HepG2 (cell line): ENCODE measurements at regions not wholly inside any gene's neighbourhood (a gene's known extent, or its start where the extent isn't known, plus 50 kb on each side); places are given as distances from the start of the nearest gene placed in this dataset.

Source experiments
- ATAC-seq: fragments of 200-7000 bp; cut with Tn5 transposase; 3 replicates; pipeline ENCODE4 v1.9.1; 2020; ENCODE audit warnings: mild to moderate bottlenecking, moderate library complexity
- BruUV-seq: library from RNA; stranded (reverse); fragments of 400-500 nt; replicated peaks from 2 replicates; lab custom pipeline; 2021; lab: Mats Ljungman, UMichigan
- CTCF ChIA-PET: fragments of 300-600 bp; formaldehyde crosslinking; extraction: SDS; loops from one replicate; lab custom pipeline; 2021; ENCODE audit warnings: low total read pairs, inconsistent platforms, low intra/inter-chr PET ratio; lab: Yijun Ruan, JAX
- POLR2A ChIA-PET: fragments of 350-600 bp; sonication (Branson Sonifier 250); formaldehyde crosslinking; loops from one replicate; lab custom pipeline; 2020; ENCODE audit warnings: antibody characterized with exemption, inconsistent platforms; lab: Yijun Ruan, JAX
- DNase-seq: peaks from one replicate; pipeline ENCODE4 v3.0.0-alpha.2; 2015; ENCODE audit warnings: low spot score
- FAIRE-seq: peaks from 3 replicates; lab custom pipeline; 2011; peaks lifted over from hg19 to GRCh38; lab: Jason Lieb, UNC
- H2AFZ ChIP-seq: one replicate; pipeline ENCODE4 v1.6.1; 2011; ENCODE audit warnings: low read length, inconsistent platforms
- H3K27ac ChIP-seq: fragments of 300-600 bp; 3 replicates; pipeline ENCODE4 v1.8.0; 2011; ENCODE audit warnings: mixed run types, mild to moderate bottlenecking, mixed read lengths, low read length, inconsistent platforms; ENCODE audit not compliant: insufficient read depth; ENCODE audit errors: extremely low read length
- H3K27me3 ChIP-seq, 2 experiments: fragments of 200-600 bp in 1 of 2; 2 replicates in 1 of 2; 3 replicates in 1 of 2; pipeline versions ENCODE4 v1.6.0 to v1.8.0; 2011; ENCODE audit warnings: low read length in 2 of 2, mild to moderate bottlenecking in 2 of 2, moderate library complexity in 2 of 2, inconsistent platforms in 1 of 2; ENCODE audit not compliant: insufficient read depth in 2 of 2, control insufficient read depth in 1 of 2
- H3K36me3 ChIP-seq, 2 experiments: fragments of 200-600 bp in 1 of 2; replicated peaks in 1 of 2; 2 replicates in 1 of 2; 3 replicates in 1 of 2; pipeline versions ENCODE4 v1.5.1 to v1.8.0; 2011; ENCODE audit warnings: low read length in 2 of 2, inconsistent platforms in 1 of 2; ENCODE audit not compliant: insufficient read depth in 2 of 2, control insufficient read depth in 1 of 2
- H3K4me1 ChIP-seq: 2 replicates; pipeline ENCODE4 v1.5.1; 2012; ENCODE audit warnings: low read length, inconsistent platforms; ENCODE audit not compliant: insufficient read depth
- H3K4me2 ChIP-seq: 2 replicates; pipeline ENCODE4 v1.6.0; 2011; ENCODE audit warnings: low read depth, low read length, inconsistent platforms
- H3K4me3 ChIP-seq, 3 experiments: fragments of 200-600 bp in 1 of 3; sonication (generic), shearing (Covaris generic) in 1 of 3; replicated peaks in 1 of 3; 2 replicates each; pipeline ENCODE4 v1.5.1; 2011 to 2016; ENCODE audit warnings: low read length in 3 of 3, inconsistent platforms in 2 of 3, low read depth in 2 of 3, mild to moderate bottlenecking in 2 of 3, control low read depth in 1 of 3, mixed read lengths in 1 of 3; ENCODE audit not compliant: insufficient read depth in 1 of 3
- H3K79me2 ChIP-seq: one replicate; pipeline ENCODE4 v1.6.1; 2011; ENCODE audit warnings: low read length, inconsistent platforms; ENCODE audit not compliant: insufficient read depth
- H3K9ac ChIP-seq: 2 replicates; pipeline ENCODE4 v1.6.0; 2011; ENCODE audit warnings: mild to moderate bottlenecking, low read depth, low read length, inconsistent platforms; ENCODE audit not compliant: insufficient read depth
- H3K9me3 ChIP-seq: 2 replicates; pipeline ENCODE4 v1.5.1; 2012; ENCODE audit warnings: mild to moderate bottlenecking, low read length
- H4K20me1 ChIP-seq: 2 replicates; pipeline ENCODE4 v1.6.0; 2011; ENCODE audit warnings: inconsistent platforms, mild to moderate bottlenecking, low read length, moderate library complexity; ENCODE audit not compliant: insufficient read depth
- GPBP1L1 ChIP-seq: sonication (generic); formaldehyde crosslinking; IDR thresholded peaks from 2 replicates; pipeline ENCODE4 v1.5.0; 2020; ENCODE audit warnings: mild to moderate bottlenecking, missing genetic modification reagents
- TGIF2 ChIP-seq: IDR thresholded peaks from 2 replicates; pipeline ENCODE4 v1.6.1; 2016; ENCODE audit warnings: control low read depth, missing compliant biosample characterization
- ZBTB1 ChIP-seq: sonication (generic); formaldehyde crosslinking; IDR thresholded peaks from 2 replicates; pipeline ENCODE4 v1.4.0; 2020; ENCODE audit warnings: missing genetic modification reagents, borderline replicate concordance
- ZBTB46 ChIP-seq: sonication (generic); formaldehyde crosslinking; IDR thresholded peaks from 2 replicates; pipeline ENCODE4 v1.4.0; 2020; ENCODE audit warnings: mild to moderate bottlenecking, missing genetic modification reagents, borderline replicate concordance
- WGBS: methylation state at CpG from one replicate; pipeline ENCODE4 v1.1.6; 2017; ENCODE audit warnings: low lambda C conversion rate; 5-methylcytosine and 5-hydroxymethylcytosine counted together
- in situ Hi-C: cut with HindIII; loops from 2 replicates; pipeline ENCODE4 v1.10.0; 2017; ENCODE audit warnings: low pct_unique_long_range_greater_than_20kb; ENCODE audit not compliant: extremely low pct_ligation_motif_present
- intact Hi-C: fragments of 100-400 bp; cut with micrococcal nuclease; formaldehyde crosslinking; loops from one replicate; pipeline ENCODE4 v1.10.0; 2022; ENCODE audit not compliant: unreplicated experiment
- TF ChIP-seq, protein P1 (sequence below): sonication (generic); formaldehyde crosslinking; IDR thresholded peaks from 2 replicates; pipeline ENCODE4 v1.5.0; 2020; ENCODE audit warnings: missing genetic modification reagents, mild to moderate bottlenecking, borderline replicate concordance

GRCh38 chr2:16609786-16610185, 55.8 kb downstream of the CYRIA start (continued):
- TF ChIP-seq ZBTB46 (CRISPR knock-in tag) (no peak), ZBTB1 (CRISPR knock-in tag) (no peak), TGIF2 (CRISPR knock-in tag) (no peak)
- TF ChIP-seq, protein P1, sequence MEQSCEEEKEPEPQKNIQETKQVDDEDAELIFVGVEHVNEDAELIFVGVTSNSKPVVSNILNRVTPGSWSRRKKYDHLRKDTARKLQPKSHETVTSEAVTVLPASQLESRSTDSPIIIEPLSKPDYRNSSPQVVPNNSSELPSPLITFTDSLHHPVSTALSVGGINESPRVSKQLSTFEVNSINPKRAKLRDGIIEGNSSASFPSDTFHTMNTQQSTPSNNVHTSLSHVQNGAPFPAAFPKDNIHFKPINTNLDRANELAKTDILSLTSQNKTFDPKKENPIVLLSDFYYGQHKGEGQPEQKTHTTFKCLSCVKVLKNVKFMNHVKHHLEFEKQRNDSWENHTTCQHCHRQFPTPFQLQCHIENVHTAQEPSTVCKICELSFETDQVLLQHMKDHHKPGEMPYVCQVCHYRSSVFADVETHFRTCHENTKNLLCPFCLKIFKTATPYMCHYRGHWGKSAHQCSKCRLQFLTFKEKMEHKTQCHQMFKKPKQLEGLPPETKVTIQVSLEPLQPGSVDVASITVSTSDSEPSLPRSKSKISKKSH (CRISPR knock-in tag): no peak

DNA sequence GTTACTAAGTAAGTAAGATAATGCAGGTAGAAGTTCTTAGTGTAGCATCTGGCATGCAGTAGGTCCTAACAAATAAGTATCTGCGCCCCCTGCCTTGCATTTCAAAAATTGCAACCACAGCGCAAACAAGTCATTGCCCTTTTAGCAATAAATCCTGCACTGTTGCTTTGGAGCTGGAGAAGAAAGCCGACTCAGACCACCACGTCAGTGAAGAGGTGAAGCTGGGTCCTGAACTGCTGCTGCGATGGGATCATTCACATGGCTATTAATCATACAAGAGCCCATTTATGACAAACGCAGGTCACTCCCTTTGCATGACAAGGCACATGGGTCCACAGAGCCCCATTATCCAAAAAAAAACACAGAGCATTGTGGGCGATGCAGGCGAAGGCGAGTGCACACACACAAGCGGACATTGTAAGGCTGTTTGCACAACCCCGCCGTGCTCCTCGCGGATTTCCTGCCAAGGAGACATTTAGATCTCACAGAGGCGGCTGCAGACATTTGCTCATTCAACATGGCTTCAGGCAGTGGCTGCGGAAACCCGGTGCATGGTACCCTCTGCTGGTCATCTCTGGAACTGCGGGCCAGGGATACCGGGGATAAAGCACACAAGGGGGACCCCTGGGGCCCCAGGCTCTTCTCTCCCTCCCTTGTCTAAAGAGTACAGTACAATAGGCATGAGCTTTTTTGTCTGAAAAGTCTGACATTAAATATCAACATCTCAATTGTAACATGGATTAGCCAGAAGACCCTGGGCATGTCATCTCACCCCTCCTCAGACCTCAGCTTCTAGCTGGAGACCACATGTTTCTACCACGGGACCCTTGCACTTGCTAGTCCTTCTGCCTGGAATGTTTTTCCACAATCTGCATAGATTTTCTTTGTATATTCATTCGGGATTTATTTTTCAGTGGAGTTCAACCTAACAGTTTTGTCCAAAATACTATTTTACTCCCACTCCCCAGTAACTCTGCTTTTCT, 56.7 kb downstream of the CYRIA start:
- Histone ChIP-seq H3K9me3 (no peaks in the 10 kb centered on the region), H3K9ac (peak overlapping the region; percentile 5; the same call in 1 of the 2 replicates), H3K27ac (no peak overlapping the region), H3K4me1 (0 out of 2 replicates have a peak, but pooled peaks cover 4% of the 10 kb centered on the region), H3K4me2 (peak overlapping the region; percentile 99), H3K36me3 (no peaks in the 10 kb centered on the region), H3K79me2 (no peaks in the 10 kb centered on the region), H4K20me1 (no peaks in the 10 kb centered on the region), H3K4me3 (peak overlapping the region; percentile 42 to 70 (median 45)), H3K27me3 (no peaks in the 10 kb centered on the region; a peak in 1 of 5 replicates), H2AFZ (peak overlapping the region; percentile 99)
- intact Hi-C loops: loop anchor here (1.0 to 2.0 kb wide), 3 partner anchors 56 to 972 kb away; no protein-coding TSS in a partner anchor
- CTCF ChIA-PET: interaction anchor here (0.7 to 2.9 kb wide), 6 partner anchors 47 to 971 kb away, joined by 3 to 65 read pairs (median 10); no protein-coding TSS in a partner anchor
- peak; percentile 88 for FAIRE-seq
- under 1% methylated on average over 17 of the region's 21 CpGs for WGBS
- in situ Hi-C loops: loop anchor here (5.0 kb wide), 1 partner anchor 57 kb away; no protein-coding TSS in a partner anchor
- POLR2A ChIA-PET: no interaction called here
- peak; percentile 98 for ATAC-seq
- no TSS peak for BruUV-seq
- DNase-seq: peak; percentile 67
- TF ChIP-seq GPBP1L1 (CRISPR knock-in tag): no peak
